ENCODE measurements at regions not wholly inside any gene's neighbourhood (a gene's known extent, or its start where the extent isn't known, plus 50 kb on each side); places are given as distances from the start of the nearest gene placed in this dataset.
"Not testable (repeated sequence)": the region's sequence is repeated elsewhere in the genome, so short reads cannot be mapped to it uniquely, and the experiment has no call there.

- no peak for FAIRE-seq
Observed at GRCh38 chr7:131149840-131150239, 177.8 kb upstream of the MKLN1 start.

DNA sequence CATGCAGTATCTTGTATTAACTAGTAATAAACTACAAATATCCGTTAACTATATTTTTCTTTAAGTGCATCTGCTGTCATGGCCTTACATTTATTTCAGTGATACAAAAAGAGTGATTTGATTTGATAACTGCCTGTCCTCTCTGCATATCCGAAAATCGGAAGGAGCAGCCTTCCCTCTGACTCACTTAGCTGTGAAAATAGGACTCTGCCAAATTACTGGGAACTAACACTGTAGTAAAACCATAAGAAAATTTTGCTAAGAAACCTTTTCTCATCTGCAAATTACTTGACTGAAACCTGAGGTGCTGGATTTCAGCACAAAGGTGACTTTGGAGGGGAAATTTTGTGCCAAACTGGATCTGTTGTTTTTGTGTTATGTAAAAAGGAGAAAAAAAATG lies 176.6 kb upstream of the MKLN1 start:
- no peak for FAIRE-seq

DNA sequence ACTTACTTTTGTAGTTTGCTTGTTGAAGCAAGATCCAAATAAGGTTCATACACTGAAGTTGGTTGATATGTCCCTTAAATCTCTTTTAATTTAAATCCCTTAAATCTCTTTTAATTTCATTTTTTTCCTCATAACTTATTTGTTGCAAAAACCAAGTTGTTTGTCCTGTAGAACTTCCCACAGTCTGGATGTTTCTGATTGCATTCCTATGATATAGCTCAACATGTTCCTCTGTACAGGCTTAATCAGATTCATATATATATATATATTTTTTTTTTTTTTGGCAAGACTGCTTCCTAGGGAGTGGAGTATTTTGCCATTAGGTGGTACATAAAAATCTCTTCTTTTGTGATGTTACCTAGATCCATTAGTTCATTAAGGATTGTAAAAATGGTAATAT lies 174.9 kb upstream of the MKLN1 start:
- no peak for FAIRE-seq

DNA sequence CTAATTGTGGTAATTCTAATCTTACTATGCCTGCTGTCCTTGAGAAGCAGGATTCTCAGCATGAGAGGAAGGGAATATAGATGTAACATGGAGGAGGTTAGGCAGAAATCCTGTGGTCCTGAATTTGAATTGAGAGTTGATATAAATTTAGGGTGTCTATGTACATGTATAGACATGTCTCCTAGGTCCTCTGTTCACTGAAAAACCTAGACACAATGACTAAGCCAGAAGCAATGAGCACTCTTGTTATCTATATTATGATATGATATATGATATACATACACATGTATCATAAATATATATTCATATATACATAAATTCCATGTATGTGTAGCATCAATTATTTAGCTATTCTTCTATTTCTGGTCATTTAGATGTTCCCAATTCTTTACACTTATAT lies 173.3 kb upstream of the MKLN1 start:
- FAIRE-seq, result peak; percentile 29

DNA sequence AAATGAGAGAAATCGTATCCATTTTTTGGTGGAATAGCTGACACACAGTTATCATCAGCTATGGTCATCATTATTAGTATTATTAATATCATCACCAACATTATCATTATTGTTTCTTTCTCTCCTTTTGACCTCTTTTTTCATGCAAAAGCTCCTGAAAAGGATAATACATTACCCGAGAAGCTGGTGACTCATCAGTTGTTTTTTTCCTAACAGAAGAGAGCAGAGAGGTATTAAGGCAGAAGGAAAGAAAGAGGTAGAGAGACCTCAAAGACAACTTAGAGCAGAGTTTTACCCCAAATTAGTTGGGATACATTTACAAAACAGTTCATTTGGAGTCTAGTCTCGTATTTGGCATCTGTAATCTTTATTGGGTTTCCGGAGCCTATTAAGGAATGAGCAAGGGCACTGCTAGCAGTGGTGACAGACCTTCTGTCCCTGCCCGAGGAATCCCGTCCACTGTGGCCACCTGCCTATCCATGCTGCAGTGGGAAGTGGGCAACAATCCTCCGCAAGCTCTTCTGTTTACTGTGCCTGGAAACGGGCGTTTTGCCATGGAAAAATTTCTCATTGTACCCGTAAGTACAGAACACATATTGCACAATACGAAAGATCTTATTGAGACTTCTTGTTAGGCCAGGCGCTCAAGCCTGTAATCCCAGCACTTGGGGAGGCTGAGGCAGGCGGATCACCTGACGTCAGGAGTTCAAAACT lies 170.0 kb upstream of the MKLN1 start:
- no peak for FAIRE-seq

DNA sequence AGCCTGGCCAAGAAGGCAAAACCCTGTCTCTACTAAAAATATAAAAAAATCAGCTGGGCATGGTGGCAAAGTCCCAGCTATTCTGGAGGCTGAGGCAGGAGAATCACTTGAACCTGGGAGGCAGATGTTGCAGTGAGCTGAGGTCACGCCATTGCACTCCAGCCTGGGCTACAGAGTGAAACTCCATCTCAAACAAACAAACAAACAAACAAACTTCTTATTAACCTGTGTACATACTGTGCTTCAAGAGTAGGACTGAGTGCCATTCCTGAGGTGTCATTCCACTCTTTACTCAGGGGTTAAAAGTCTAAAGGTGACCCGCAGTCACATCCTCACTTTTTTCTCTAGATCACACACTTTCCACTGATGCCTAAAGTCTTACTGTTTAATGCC lies 169.4 kb upstream of the MKLN1 start:
- FAIRE-seq, result not testable (repeated sequence)

GRCh38 chr7:131159961-131160361 lies 167.7 kb upstream of the MKLN1 start:
- no peak for FAIRE-seq

GRCh38 chr7:131161103-131161502 lies 166.6 kb upstream of the MKLN1 start:
- FAIRE-seq, result no peak

DNA sequence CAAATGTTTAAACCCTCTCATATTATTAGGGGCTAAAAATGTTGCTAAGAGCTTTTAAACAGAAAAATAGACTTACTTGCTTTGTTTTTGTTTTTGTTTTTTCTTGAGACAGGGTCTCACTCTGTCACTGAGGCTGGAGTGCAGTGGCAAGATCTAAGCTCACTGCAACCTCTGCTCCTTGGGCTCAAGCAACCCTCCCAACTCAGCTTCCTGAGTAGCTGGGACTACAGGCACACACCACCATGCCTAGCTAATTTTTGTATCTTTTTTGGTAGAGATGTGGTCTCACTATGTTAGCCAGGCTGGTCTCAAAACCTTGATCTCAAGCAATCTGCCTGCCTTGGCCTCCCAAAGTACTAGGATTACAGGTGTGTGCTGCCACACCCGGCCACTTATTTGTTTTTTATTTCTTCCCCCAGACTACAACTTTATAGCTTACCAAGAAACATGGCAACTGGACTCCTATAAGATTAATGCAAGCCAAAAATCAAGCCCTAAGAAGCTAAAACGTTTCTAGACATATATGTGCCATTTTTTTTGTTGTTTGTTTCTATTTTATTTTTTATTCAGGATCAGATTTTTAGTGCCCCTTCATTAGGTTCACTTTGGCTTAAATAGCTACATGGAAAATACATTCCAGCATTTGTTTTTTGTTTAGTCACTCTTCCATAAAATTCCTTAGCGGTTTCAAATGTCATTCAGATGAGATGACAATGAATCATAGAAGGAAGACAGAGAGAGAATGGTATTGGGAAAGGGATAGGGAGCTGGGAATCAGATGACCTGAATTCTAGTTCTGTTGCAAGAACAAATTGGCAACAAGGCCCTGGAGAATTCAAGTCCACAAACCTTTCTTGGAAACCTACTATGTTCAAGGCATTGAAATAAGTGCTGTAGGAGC lies 163.4 kb upstream of the MKLN1 start:
- no peak for FAIRE-seq

DNA sequence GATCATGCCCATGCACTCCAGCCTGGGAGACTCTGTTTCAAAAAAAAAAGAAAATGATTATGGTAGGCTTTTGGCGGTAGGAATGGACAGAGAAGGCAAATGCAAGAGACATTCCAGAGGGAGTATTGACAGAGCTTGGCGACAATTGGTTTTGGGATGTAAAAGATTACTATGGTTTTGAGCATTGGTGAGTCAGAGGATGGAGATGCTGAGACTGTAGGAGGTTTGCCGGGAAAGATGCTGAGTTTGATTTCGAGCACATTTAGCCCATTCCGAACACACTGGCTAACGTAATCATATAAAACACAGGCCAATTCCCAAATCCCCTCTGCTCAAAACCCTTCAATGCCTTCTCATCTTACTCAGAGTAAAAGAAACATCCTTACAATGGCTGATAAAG lies 161.6 kb upstream of the MKLN1 start:
- FAIRE-seq, result no peak

DNA sequence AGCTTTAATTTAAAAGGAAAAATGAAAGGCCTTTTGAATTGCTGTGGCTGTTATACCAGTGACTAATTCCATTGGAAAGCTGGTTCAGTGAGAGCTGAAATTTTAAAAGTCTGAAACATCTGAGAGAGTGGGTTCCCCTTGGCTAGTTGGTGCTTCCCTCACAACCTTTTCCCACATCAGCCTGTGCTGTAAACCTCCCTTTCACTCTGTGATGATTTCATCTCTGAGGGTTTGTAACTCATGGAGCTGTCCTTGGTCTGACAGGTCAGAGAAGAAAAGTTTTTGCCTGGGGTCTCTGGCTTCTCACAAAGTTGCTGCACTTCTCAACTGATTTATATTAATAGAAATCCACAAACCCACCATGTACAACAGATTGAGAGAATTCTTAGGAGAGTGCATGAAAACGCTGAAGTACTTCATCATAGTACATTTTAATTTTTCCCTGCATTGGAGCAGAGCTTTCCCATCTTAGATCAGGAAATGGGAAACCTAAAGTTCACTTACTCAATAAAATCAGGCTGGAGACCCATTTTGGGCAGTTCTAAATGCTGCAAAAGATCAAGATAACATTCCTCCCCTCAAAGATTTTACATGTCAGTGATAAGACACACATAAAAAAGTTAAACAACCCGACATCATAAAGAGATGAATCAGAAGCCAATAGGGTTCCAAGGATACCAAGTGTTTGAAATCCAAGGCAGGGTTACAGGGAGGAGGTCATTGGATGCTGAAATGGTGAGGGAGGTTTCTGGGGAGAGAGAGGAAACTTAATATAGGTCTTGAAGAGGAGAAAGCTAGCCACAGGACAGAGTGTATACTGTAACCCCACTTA lies 157.0 kb upstream of the MKLN1 start:
- no peak for FAIRE-seq

GRCh38 chr7:131173145-131173890 lies 154.4 kb upstream of the MKLN1 start:
- FAIRE-seq, result no peak

DNA sequence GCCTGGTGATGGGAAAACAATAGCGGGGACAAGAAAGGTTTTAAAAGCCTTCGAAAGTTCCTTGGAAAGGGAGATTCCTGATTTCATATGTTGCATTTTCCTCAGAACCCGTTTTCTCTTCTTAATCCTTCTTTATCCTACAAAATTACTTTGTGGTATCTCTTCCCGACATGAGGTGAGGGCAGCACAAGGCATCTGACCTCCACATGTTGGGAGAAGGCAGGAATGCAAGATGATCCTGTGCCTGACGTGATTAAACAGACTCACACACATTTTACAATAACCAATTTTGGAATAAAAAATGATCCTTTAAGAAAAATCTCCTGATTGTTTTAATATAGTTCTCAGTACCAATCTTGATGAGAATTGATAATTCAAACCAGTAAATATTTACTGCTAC lies 153.3 kb upstream of the MKLN1 start:
- no peak for FAIRE-seq

GRCh38 chr7:131174855-131175254 lies 152.8 kb upstream of the MKLN1 start:
- FAIRE-seq, result no peak

DNA sequence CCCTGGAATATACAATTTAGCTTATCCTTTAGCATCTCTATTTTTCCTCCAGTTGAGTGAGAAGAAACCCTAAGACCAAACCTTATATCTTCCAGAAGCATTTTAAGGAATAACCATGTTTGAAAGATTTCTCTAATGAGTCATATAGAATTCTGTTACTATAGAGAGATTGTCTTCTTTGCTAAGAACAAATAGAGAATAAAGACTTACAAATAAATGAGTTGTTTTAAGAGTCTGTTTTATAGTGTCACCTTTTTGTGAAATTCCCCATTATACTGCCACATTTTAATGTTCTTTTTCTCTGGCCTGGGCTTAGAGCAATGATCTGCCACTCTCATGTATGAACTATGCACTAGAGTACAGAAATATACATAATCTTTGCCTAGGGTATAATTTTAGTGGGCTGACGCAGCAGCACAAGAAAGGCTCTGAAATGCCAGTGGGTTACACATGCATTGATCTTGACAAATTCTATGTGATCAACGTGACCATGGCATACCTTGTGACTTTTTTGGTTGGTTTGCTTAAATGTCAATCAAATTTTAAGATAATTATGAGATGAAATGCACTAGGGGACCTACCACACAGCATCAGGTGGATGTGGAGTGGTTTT lies 145.1 kb upstream of the MKLN1 start:
- FAIRE-seq, result no peak

DNA sequence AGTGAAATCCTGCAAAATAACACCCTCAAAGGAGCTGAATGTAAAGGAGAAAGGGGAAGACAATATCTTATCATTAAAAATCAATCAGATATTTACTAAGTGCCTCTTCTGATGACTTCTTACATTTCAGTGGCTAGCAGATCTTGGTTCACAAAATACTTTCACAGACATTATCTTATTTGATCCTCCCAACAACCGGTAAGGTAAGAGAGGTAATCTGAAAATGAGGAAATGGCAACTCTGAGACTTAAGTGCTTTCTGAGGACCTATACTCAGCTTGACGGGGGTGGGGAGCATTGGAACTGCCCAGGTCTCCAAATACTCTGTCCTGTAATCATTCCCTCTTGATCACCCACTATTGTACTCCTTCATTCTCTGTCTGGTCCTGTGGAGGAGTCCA lies 144.6 kb upstream of the MKLN1 start:
- FAIRE-seq, result no peak

- FAIRE-seq, result no peak
Observed at GRCh38 chr7:131183611-131184119, 144.0 kb upstream of the MKLN1 start.

DNA sequence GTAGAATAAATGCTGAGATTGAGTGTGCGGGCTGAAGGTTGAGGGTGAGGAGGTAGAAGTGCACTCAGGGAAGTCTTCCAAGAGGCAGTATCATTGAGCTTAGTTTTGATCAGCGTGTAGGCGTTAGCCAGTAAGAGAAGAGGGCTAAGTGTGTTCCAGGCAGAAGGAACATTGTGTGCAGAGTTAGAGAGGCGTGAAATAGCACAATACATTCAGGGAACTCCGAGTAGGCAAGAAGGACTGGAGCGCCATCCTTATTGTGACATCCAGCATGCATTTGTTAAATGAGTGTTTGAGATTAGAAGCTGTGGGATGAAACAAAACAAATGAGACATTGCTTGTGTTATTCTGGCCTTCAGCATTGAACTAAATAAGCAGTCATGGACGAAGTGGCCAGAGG lies 140.9 kb upstream of the MKLN1 start:
- no peak for FAIRE-seq

DNA sequence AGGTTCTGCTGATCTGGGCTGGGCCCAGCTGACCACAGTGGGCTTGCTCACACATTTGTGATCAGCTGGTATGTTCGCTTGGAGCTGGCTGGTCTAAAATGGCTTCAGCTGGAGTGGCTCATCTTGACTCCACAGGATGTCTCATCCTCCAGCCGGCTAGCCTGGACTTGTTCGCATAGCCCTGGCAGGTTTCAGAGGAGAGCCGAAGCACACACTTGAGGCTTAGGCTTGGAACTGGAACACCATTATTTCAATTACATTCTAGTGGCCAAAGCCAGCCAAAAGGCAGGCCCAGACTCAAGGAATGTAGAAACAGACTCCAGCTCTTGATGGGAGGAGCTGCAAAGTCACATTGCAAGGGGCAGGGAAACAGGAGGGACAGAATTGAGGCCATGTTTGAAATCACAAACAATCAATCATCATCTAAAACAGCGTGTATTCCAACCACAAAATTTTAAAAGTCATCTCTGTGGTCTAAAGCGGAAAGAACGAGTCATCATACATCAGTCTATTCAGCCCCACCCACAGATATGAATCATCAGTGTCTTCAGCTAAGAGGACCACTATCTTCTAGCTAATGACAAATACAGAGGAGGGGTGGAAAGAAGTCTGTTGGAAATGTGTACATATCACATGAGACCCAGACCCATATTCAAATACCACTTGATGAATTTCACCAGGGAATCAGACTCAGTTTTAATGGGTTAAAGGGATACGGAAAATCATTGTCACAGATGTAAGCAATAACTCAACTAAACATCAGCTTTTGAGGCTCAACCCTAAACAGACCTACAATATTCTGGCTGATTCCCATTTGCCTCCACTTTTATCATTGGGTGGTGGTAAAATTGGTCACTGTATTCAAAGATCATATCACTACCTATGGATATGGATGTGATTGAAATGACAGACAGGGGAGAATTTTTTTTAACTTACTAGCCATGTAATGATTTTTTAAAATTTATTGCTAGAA lies 139.0 kb upstream of the MKLN1 start:
- FAIRE-seq, result no peak

- no peak for FAIRE-seq
Observed at GRCh38 chr7:131189488-131189887, 138.2 kb upstream of the MKLN1 start.

- FAIRE-seq, result no peak
Observed at GRCh38 chr7:131190146-131190545, 137.5 kb upstream of the MKLN1 start.
